Suprapubic skin (tissue), 4 donors: ENCODE measurements at regions not wholly inside any gene's neighbourhood (a gene's known extent, or its start where the extent isn't known, plus 50 kb on each side); places are given as distances from the start of the nearest gene placed in this dataset.

Experiments
- DNase-seq, 2 donors: peaks; one replicate each; pipeline ENCODE4 v3.0.0-alpha.2; 2019; ENCODE audit warnings: low spot score in 2 of 2
- H3K27ac ChIP-seq: fragments of 200-600 bp; sonication (generic); one replicate; pipeline ENCODE4 v1.5.1; 2019
- H3K27me3 ChIP-seq: fragments of 200-600 bp; sonication (generic); one replicate; pipeline ENCODE4 v1.5.1; 2019
- H3K36me3 ChIP-seq: fragments of 200-600 bp; sonication (generic); one replicate; pipeline ENCODE4 v1.5.1; 2019
- H3K4me1 ChIP-seq: fragments of 200-600 bp; sonication (generic); one replicate; pipeline ENCODE4 v1.5.1; 2019
- H3K4me3 ChIP-seq: fragments of 200-600 bp; sonication (generic); one replicate; pipeline ENCODE4 v1.5.1; 2019; ENCODE audit warnings: mild to moderate bottlenecking
- H3K9me3 ChIP-seq: fragments of 200-600 bp; sonication (generic); one replicate; pipeline ENCODE4 v1.5.1; 2019
- CTCF ChIP-seq, 2 donors: fragments of 200-600 bp in 1 of 2; fragments of 450-650 bp in 1 of 2; sonication (generic) in 1 of 2; IDR thresholded peaks; one replicate each; pipeline ENCODE4 v1.5.1; 2016 to 2019; ENCODE audit warnings: antibody characterized with exemption in 2 of 2, mild to moderate bottlenecking in 1 of 2, moderate library complexity in 1 of 2
- EP300 ChIP-seq: sonication (generic); formaldehyde crosslinking; IDR thresholded peaks from one replicate; pipeline ENCODE4 v1.6.1; 2017; ENCODE audit warnings: antibody characterized with exemption
- POLR2A ChIP-seq, 2 donors: fragments of 450-650 bp; IDR thresholded peaks; one replicate each; pipeline ENCODE4 v1.6.1; 2017; ENCODE audit warnings: antibody characterized with exemption in 2 of 2, mild to moderate bottlenecking in 2 of 2, moderate library complexity in 2 of 2
- POLR2AphosphoS5 ChIP-seq, 3 donors: sonication (generic); formaldehyde crosslinking; IDR thresholded peaks; one replicate each; pipeline ENCODE4 v1.6.1; 2017; ENCODE audit warnings: antibody characterized with exemption in 3 of 3
- WGBS: methylation state at CpG from one replicate; pipeline ENCODE4 v1.1.5; 2018; 5-methylcytosine and 5-hydroxymethylcytosine counted together

DNA sequence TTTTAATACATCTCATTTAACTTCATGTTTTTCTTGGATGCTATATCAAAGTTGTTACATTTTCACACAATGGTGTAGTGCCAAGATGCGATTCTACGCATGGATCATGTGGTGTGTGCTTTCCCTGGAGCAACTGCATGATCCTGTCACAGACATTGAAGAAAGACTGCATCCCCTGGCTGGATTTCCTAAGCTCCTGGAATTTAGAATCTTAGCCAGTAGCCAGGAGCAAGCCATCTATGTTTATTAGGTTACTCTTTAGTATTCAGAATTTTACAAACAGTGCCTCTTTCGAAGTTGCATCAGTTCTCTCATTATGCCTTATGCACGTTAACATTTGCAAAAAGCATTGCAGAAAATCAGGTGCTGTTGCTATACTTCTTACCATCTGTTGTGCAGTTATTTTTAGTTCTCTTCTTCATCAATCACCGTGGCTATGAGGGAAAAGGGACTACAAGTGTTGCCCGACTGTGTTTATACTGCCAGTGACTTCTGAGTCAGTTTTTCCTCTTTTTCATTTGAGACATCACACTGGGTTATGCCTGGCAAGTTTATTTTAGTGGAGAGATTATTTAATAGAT lies 584.2 kb downstream of the BCKDHB start:
- Histone ChIP-seq H3K27ac (no peak overlapping the region), H3K36me3 (no peaks in the 10 kb centered on the region), H3K4me1 (peaks cover 5% of the 10 kb centered on the region), H3K27me3 (no peaks in the 10 kb centered on the region), H3K9me3 (no peaks in the 10 kb centered on the region), H3K4me3 (no peak overlapping the region)
- WGBS = 28% methylated on average over 6 of the region's 6 CpGs
- TF ChIP-seq CTCF (IDR thresholded peaks at IDR 0.05) = no peak
- TF ChIP-seq POLR2A (IDR thresholded peaks at IDR 0.05) = no peak
- no peak for TF ChIP-seq EP300
- no peak for TF ChIP-seq POLR2AphosphoS5 (IDR thresholded peaks at IDR 0.05)
- DNase-seq = no peak

- TF ChIP-seq POLR2AphosphoS5 (IDR thresholded peaks at IDR 0.05) (no peak), POLR2A (IDR thresholded peaks at IDR 0.05) (no peak), CTCF (IDR thresholded peaks at IDR 0.05) (no peak), EP300 (no peak)
- no peak for DNase-seq
- Histone ChIP-seq H3K4me1 (peaks cover 5% of the 10 kb centered on the region), H3K27ac (no peak overlapping the region), H3K4me3 (no peak overlapping the region), H3K9me3 (no peaks in the 10 kb centered on the region), H3K27me3 (no peaks in the 10 kb centered on the region), H3K36me3 (no peaks in the 10 kb centered on the region)
- 39% methylated on average over 3 of the region's 3 CpGs for WGBS
These were observed 583.4 kb downstream of the BCKDHB start for GRCh38 chr6:80689716-80690395.

GRCh38 chr6:80679992-80680391 lies 573.5 kb downstream of the BCKDHB start:
- Histone ChIP-seq H3K9me3 (no peaks in the 10 kb centered on the region), H3K4me3 (no peak overlapping the region), H3K36me3 (no peaks in the 10 kb centered on the region), H3K4me1 (no peaks in the 10 kb centered on the region), H3K27me3 (no peaks in the 10 kb centered on the region), H3K27ac (no peak overlapping the region)
- TF ChIP-seq EP300 = no peak
- TF ChIP-seq POLR2AphosphoS5 (IDR thresholded peaks at IDR 0.05) = no peak
- no peak for TF ChIP-seq POLR2A (IDR thresholded peaks at IDR 0.05)
- no peak for TF ChIP-seq CTCF (IDR thresholded peaks at IDR 0.05)
- no peak for DNase-seq
- 63% methylated on average over 2 of the region's 2 CpGs for WGBS

GRCh38 chr6:80676386-80676785 lies 569.9 kb downstream of the BCKDHB start:
- Histone ChIP-seq H3K27me3 (no peaks in the 10 kb centered on the region), H3K27ac (no peak overlapping the region), H3K4me3 (no peak overlapping the region), H3K4me1 (no peaks in the 10 kb centered on the region), H3K9me3 (no peaks in the 10 kb centered on the region), H3K36me3 (no peaks in the 10 kb centered on the region)
- WGBS = 89% methylated on average over 3 of the region's 3 CpGs
- TF ChIP-seq CTCF (IDR thresholded peaks at IDR 0.05) = no peak
- TF ChIP-seq POLR2AphosphoS5 (IDR thresholded peaks at IDR 0.05) = no peak
- TF ChIP-seq EP300 = no peak
- no peak for TF ChIP-seq POLR2A (IDR thresholded peaks at IDR 0.05)
- no peak for DNase-seq

DNA sequence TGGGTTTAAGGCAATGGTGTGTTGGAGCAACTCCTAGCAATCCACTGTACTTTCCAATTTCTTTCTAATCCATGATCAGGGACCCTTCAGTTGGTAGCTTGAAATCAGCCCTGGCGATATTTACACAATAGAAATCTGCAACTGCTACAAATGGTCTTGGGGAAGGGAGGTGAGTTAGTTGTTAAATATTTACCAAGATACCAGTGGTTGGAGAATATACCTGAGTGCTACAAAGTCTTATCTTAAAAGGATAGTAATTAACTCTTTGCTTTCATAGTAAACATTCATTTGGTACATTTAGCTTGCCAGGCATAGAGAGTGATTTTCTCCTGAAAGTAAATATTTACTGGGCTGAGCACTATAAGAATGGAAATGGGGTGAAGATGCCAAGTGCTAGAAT lies 568.2 kb downstream of the BCKDHB start:
- no peak for DNase-seq
- Histone ChIP-seq H3K9me3 (no peaks in the 10 kb centered on the region), H3K27me3 (no peaks in the 10 kb centered on the region), H3K36me3 (no peaks in the 10 kb centered on the region), H3K4me3 (no peak overlapping the region), H3K4me1 (no peaks in the 10 kb centered on the region), H3K27ac (no peak overlapping the region)
- no peak for TF ChIP-seq EP300
- no peak for TF ChIP-seq POLR2AphosphoS5 (IDR thresholded peaks at IDR 0.05)
- no peak for TF ChIP-seq POLR2A (IDR thresholded peaks at IDR 0.05)
- TF ChIP-seq CTCF (IDR thresholded peaks at IDR 0.05) = no peak
- 93% methylated on average over 1 of the region's 1 CpG for WGBS
